ENCODE measurements at regions not wholly inside any gene's neighbourhood (a gene's known extent, or its start where the extent isn't known, plus 50 kb on each side); places are given as distances from the start of the nearest gene placed in this dataset.

DNA sequence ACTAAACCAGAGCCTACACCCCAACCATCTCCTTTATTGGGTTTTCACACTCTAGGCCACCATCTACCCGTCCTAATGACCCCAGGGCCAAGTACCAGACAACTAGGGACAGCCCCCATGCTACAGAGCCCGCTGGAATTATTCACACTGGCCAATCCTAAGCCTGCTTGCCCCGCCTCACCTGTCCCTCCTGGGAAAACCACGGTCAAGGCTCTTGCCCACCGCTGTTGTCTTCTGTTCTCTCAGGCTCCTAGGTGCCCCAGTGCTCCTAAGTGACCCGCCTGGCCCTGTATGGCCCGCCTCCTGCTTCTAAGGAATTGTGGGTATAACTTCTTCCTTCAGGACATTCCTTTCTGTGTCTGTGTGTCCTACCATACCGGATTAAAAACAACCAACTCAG is 453.4 kb downstream of the CD83 start:
- no peak overlapping the region for H3K4me2 ChIP-seq (ENCODE audit: low read length)
- H3K27me3 ChIP-seq (ENCODE audit: control insufficient read depth, low read length) = peaks cover 8% of the 10 kb centered on the region; the same call in 1 of the 2 replicates
- H4K20me1 ChIP-seq (ENCODE audit: control insufficient read depth, insufficient read depth, low read depth, low read length) = no peaks in the 10 kb centered on the region
- H3K9me2 ChIP-seq (replicated peaks; ENCODE audit: control insufficient read depth, low read length) = no peaks in the 10 kb centered on the region
- no peaks in the 10 kb centered on the region for H3K79me2 ChIP-seq (ENCODE audit: control insufficient read depth, low read length)
- H3F3A ChIP-seq (ENCODE audit: control insufficient read depth, insufficient read depth) = no peaks in the 10 kb centered on the region
- no peak overlapping the region for H3K4me3 ChIP-seq (ENCODE audit: low read length)
- H3K9me3 ChIP-seq (ENCODE audit: control insufficient read depth, insufficient read depth, low read length) = no peaks in the 10 kb centered on the region
- H3K4me1 ChIP-seq (ENCODE audit: control insufficient read depth, low read length) = peaks cover 15% of the 10 kb centered on the region
- TF ChIP-seq, protein P1, sequence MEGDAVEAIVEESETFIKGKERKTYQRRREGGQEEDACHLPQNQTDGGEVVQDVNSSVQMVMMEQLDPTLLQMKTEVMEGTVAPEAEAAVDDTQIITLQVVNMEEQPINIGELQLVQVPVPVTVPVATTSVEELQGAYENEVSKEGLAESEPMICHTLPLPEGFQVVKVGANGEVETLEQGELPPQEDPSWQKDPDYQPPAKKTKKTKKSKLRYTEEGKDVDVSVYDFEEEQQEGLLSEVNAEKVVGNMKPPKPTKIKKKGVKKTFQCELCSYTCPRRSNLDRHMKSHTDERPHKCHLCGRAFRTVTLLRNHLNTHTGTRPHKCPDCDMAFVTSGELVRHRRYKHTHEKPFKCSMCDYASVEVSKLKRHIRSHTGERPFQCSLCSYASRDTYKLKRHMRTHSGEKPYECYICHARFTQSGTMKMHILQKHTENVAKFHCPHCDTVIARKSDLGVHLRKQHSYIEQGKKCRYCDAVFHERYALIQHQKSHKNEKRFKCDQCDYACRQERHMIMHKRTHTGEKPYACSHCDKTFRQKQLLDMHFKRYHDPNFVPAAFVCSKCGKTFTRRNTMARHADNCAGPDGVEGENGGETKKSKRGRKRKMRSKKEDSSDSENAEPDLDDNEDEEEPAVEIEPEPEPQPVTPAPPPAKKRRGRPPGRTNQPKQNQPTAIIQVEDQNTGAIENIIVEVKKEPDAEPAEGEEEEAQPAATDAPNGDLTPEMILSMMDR (IDR thresholded peaks at IDR 0.05; ENCODE audit: low read depth, low read length, poor library complexity, severe bottlenecking) = no peak
- no peak for TF ChIP-seq EZH2phosphoT487 (IDR thresholded peaks at IDR 0.05; ENCODE audit: borderline replicate concordance, low read length)
- H3K36me3 ChIP-seq (ENCODE audit: control insufficient read depth, low read length) = no peaks in the 10 kb centered on the region
- H3K27ac ChIP-seq (ENCODE audit: low read depth, low read length) = no peak overlapping the region

DNA sequence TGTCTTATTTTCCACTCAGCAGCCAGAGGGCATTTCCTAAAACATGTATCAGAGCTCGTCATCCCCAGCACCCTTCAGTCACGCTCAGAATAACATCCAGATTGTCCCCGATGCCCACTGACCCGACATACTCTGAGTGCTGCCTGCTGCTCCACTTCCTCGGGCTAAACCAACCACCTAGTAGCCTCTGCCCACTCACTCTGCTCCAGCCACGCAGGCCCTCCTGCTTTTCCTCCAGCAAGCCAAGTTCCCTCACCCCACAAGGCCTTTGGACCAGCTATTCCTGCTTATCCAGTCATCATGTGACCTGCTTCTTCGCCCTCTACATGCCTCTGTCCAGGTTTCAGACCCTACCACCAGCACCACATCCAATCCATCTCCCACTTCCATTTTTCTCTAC is 454.2 kb downstream of the CD83 start:
- no peaks in the 10 kb centered on the region for H3F3A ChIP-seq (ENCODE audit: control insufficient read depth, insufficient read depth)
- H3K9me3 ChIP-seq (ENCODE audit: control insufficient read depth, insufficient read depth, low read length) = no peaks in the 10 kb centered on the region
- H3K4me2 ChIP-seq (ENCODE audit: low read length) = no peak overlapping the region
- no peaks in the 10 kb centered on the region for H3K36me3 ChIP-seq (ENCODE audit: control insufficient read depth, low read length)
- no peak overlapping the region for H3K27ac ChIP-seq (ENCODE audit: low read depth, low read length)
- H3K4me1 ChIP-seq (ENCODE audit: control insufficient read depth, low read length) = peaks cover 15% of the 10 kb centered on the region
- H3K9me2 ChIP-seq (replicated peaks; ENCODE audit: control insufficient read depth, low read length) = no peaks in the 10 kb centered on the region
- TF ChIP-seq, protein P1 (IDR thresholded peaks at IDR 0.05; ENCODE audit: low read depth, low read length, poor library complexity, severe bottlenecking) = no peak
- no peak for TF ChIP-seq EZH2phosphoT487 (IDR thresholded peaks at IDR 0.05; ENCODE audit: borderline replicate concordance, low read length)
- no peaks in the 10 kb centered on the region for H4K20me1 ChIP-seq (ENCODE audit: control insufficient read depth, insufficient read depth, low read depth, low read length)
- peaks cover 8% of the 10 kb centered on the region; the same call in 1 of the 2 replicates for H3K27me3 ChIP-seq (ENCODE audit: control insufficient read depth, low read length)
- no peaks in the 10 kb centered on the region for H3K79me2 ChIP-seq (ENCODE audit: control insufficient read depth, low read length)
- H3K4me3 ChIP-seq (ENCODE audit: low read length) = no peak overlapping the region

GRCh38 chr6:14573267-14573666 is 455.7 kb downstream of the CD83 start:
- Histone ChIP-seq H3K4me1 (ENCODE audit: control insufficient read depth, low read length) (peaks cover 15% of the 10 kb centered on the region), H3F3A (ENCODE audit: control insufficient read depth, insufficient read depth) (no peaks in the 10 kb centered on the region), H3K36me3 (ENCODE audit: control insufficient read depth, low read length) (no peaks in the 10 kb centered on the region), H3K4me2 (ENCODE audit: low read length) (no peak overlapping the region), H3K27ac (ENCODE audit: low read depth, low read length) (no peak overlapping the region), H4K20me1 (ENCODE audit: control insufficient read depth, insufficient read depth, low read depth, low read length) (no peaks in the 10 kb centered on the region), H3K27me3 (ENCODE audit: control insufficient read depth, low read length) (0 out of 2 replicates have a peak, but pooled peaks cover 3% of the 10 kb centered on the region), H3K9me2 (replicated peaks; ENCODE audit: control insufficient read depth, low read length) (no peaks in the 10 kb centered on the region), H3K4me3 (ENCODE audit: low read length) (no peak overlapping the region), H3K79me2 (ENCODE audit: control insufficient read depth, low read length) (no peaks in the 10 kb centered on the region), H3K9me3 (ENCODE audit: control insufficient read depth, insufficient read depth, low read length) (no peaks in the 10 kb centered on the region)
- TF ChIP-seq, protein P1 (IDR thresholded peaks at IDR 0.05; ENCODE audit: low read depth, low read length, poor library complexity, severe bottlenecking) = no peak
- no peak for TF ChIP-seq EZH2phosphoT487 (IDR thresholded peaks at IDR 0.05; ENCODE audit: borderline replicate concordance, low read length)
